Duodenal mucosa (tissue), 2 donors: ENCODE measurements at regions not wholly inside any gene's neighbourhood (a gene's known extent, or its start where the extent isn't known, plus 50 kb on each side); places are given as distances from the start of the nearest gene placed in this dataset.
"Not testable (repeated sequence)": the region's sequence is repeated elsewhere in the genome, so short reads cannot be mapped to it uniquely, and the experiment has no call there.

Source experiments
- H3K27ac ChIP-seq: one replicate; pipeline ENCODE4 v1.7.0; 2013; ENCODE audit warnings: low read depth, low read length
- H3K27me3 ChIP-seq, 2 donors: one replicate each; pipeline ENCODE4 v1.7.0; 2013; ENCODE audit warnings: low read length in 2 of 2, control low read depth in 1 of 2; ENCODE audit not compliant: insufficient read depth in 2 of 2, control insufficient read depth in 1 of 2
- H3K36me3 ChIP-seq, 2 donors: one replicate each; pipeline ENCODE4 v1.7.0; 2013; ENCODE audit warnings: low read length in 2 of 2, control low read depth in 1 of 2; ENCODE audit not compliant: insufficient read depth in 2 of 2, control insufficient read depth in 1 of 2
- H3K4me1 ChIP-seq, 2 donors: one replicate each; pipeline ENCODE4 v1.7.0; 2013; ENCODE audit warnings: low read length in 2 of 2, control low read depth in 1 of 2; ENCODE audit not compliant: insufficient read depth in 2 of 2, control insufficient read depth in 1 of 2
- H3K4me3 ChIP-seq, 2 donors: one replicate each; pipeline ENCODE4 v1.7.0; 2013; ENCODE audit warnings: low read length in 2 of 2, low read depth in 1 of 2
- H3K9ac ChIP-seq, 2 donors: one replicate each; pipeline ENCODE4 v1.7.0; 2013; ENCODE audit warnings: low read length in 2 of 2, low read depth in 1 of 2
- H3K9me3 ChIP-seq, 2 donors: one replicate each; pipeline ENCODE4 v1.7.0; 2013; ENCODE audit warnings: low read length in 2 of 2, control low read depth in 1 of 2; ENCODE audit not compliant: control insufficient read depth in 1 of 2

DNA sequence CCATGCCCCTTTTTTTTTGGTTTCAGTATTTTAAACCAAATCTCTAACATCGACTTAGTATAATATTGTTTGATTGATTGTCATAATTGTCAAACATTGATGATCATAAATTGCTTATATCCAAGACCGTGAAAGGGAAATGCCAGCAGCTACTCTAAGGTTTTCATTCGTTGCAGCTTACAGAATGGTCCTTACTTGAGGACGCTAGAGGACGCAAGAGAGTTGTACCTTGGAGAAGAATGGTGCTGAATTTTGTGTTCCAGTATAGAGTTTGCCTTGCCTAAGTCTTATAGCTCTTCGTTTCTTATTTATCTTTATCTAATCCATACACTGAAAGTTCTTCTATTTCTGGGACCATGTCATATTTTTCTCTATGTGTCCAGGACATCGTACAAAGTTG, 675.6 kb upstream of the DEFB115 start:
- not testable (repeated sequence) for H3K36me3 ChIP-seq, H3K4me3 ChIP-seq, H3K9me3 ChIP-seq, H3K27me3 ChIP-seq, H3K27ac ChIP-seq, H3K4me1 ChIP-seq, H3K9ac ChIP-seq

DNA sequence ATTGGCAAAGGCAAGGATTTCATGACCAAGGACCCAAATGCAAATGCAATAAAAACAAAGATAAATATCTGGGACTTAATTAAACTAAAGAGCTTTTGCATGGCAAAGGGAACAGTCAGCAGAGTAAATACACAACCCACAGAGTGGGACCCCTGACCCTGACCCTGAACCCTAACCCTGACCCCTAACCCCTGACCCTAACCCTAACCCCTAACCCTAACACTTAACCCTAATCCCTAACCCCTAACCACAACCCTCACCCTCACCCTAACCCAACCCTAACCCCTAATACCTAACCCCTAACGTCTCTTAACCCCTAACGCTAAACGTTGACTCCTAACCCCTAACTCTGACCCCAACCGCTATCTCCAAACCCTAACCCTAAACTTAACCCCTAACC, 673.1 kb upstream of the DEFB115 start:
- H3K9me3 ChIP-seq, H3K27me3 ChIP-seq, H3K4me1 ChIP-seq, H3K27ac ChIP-seq, H3K36me3 ChIP-seq, H3K4me3 ChIP-seq, H3K9ac ChIP-seq: not testable (repeated sequence)

DNA sequence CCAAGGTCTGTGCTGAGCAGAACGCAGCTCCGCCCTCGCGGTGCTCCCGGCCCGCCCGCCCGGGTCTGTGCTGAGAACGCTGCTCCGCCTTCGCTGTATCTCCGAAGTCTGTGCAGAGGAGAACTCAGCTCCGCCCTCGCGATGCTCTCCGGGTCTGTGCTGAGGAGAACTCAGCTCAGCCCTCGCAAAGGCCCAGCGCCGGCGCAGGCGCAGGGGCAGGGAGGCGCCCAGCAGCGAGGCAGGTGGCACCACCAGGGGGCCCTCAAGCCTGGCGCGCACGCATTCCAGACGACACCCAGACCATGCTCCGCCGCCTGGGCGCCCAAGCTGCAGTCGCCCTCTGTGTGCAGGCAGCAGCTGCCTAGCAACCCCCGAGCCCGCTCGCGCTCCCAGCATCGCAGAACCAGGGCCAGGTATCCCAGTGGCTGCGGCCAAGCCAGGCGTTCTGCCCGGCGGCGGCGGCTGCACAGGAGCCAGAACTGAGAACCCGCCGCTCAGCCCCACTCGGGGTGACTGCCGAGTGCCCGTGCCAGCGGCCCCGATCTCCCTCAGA, 672.1 kb upstream of the DEFB115 start:
- not testable (repeated sequence) for H3K9me3 ChIP-seq, H3K4me3 ChIP-seq, H3K9ac ChIP-seq, H3K27me3 ChIP-seq, H3K27ac ChIP-seq, H3K4me1 ChIP-seq, H3K36me3 ChIP-seq

DNA sequence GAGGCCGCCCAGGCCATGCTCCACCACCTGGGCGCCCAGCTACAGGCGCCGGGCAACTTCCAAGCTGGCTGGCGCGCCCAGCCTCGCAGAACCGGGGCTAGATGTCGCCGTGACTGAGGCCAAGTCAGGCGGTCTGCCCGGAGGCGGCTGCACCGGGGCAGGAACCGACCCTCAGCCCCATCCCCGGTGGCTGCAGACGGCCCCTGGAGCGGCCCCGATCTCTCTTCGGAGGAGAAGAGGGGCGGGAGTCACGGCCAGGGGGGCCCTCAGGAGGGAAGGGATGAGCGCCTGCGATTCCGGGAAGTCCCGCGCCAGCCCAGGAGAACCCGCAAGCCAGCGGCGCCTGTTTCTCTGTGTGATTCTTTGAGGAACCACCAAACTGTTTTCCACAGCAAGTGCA, 671.3 kb upstream of the DEFB115 start:
- not testable (repeated sequence) for H3K9me3 ChIP-seq, H3K27me3 ChIP-seq, H3K9ac ChIP-seq, H3K4me1 ChIP-seq, H3K4me3 ChIP-seq, H3K36me3 ChIP-seq, H3K27ac ChIP-seq

DNA sequence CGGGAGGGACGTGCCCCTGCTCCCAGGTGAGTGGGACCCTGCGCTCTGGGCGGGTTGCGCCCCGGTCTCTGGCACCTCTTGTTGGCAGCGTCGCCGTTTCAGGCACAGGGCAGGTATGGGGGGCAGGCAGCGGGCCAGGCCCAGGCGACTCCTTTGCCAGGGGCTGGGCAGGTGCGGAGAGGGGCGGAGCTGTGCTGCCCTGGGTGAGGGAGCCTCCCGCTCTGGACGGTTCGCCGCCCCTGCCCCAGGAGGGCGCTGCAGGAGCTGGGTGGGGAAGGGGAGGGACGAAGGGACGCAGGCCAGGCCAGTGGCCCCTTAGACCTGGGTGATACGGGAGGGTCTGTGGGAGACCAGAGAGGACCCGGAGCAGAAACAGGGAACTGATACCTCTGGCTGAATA, 663.9 kb upstream of the DEFB115 start:
- Histone ChIP-seq H3K36me3 (no peaks in the 10 kb centered on the region), H3K4me1 (no peaks in the 10 kb centered on the region), H3K4me3 (no peak overlapping the region), H3K9ac (no peak overlapping the region), H3K27ac (no peak overlapping the region), H3K27me3 (no peaks in the 10 kb centered on the region), H3K9me3 (peaks cover 0 to 4% of the 10 kb centered on the region in 2 donors)

DNA sequence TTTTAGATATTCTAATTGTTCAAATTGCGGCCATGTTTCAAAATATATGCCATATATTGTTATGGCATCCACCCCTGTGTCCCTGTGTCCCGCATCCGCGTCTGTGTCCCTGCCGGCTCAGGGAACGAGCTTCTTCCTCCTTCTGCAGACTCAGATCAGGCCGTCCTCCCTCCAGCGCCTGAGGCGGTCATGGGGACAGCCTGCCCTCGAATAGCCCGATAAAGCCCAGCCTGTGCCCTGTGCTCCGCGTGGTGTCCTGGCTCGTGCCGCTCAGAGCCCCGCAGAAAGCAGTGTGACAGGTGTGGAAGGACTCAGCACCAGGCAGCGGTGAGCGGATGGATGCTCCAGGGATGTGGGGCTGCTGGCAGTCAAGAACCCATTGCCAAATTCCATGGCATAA, 663.4 kb upstream of the DEFB115 start:
- Histone ChIP-seq H3K27me3 (no peaks in the 10 kb centered on the region), H3K4me3 (no peak overlapping the region), H3K36me3 (no peaks in the 10 kb centered on the region), H3K4me1 (no peaks in the 10 kb centered on the region), H3K9ac (no peak overlapping the region), H3K9me3 (peaks cover 0 to 4% of the 10 kb centered on the region in 2 donors), H3K27ac (no peak overlapping the region)

DNA sequence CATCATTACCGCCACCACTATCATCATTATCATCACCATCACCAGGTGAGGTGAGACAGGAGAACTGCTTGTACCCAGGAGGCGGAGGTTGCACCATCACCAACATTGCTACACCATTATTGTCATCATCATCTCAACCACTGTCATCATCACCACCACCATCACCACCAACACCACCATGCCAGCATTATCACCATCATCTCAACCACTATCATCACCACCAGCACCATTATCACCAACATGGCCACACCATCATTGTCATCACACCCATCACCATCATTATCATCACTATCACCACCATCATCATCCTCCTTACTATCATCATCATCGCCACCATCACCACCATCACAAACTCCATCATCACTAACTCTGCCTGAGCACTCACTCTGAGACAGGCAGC, 661.8 kb upstream of the DEFB115 start:
- Histone ChIP-seq H3K9me3 (peaks cover 0 to 4% of the 10 kb centered on the region in 2 donors), H3K36me3 (no peaks in the 10 kb centered on the region), H3K4me1 (no peaks in the 10 kb centered on the region), H3K4me3 (no peak overlapping the region), H3K9ac (no peak overlapping the region), H3K27me3 (no peaks in the 10 kb centered on the region), H3K27ac (no peak overlapping the region)

DNA sequence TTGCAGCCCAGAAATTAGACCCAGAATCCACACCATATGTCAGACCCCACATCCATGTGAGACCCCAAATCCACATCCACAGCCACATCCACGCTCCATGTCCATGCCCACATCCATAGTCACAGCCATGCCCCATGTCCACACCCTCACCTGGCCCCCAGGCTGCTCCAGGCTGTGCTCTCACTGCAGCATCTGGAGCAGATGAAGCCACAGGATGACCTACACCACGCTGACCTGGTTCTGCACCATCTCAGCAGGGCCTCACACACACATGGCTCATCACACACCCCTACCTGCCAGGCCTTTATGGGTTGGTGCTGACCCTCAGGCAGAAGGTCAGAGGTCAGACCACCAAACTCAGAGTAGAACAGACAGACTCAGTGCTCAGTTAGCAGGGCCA, 660.0 kb upstream of the DEFB115 start:
- H3K4me1 ChIP-seq, H3K27ac ChIP-seq, H3K27me3 ChIP-seq, H3K9ac ChIP-seq, H3K9me3 ChIP-seq, H3K36me3 ChIP-seq, H3K4me3 ChIP-seq: not testable (repeated sequence)

DNA sequence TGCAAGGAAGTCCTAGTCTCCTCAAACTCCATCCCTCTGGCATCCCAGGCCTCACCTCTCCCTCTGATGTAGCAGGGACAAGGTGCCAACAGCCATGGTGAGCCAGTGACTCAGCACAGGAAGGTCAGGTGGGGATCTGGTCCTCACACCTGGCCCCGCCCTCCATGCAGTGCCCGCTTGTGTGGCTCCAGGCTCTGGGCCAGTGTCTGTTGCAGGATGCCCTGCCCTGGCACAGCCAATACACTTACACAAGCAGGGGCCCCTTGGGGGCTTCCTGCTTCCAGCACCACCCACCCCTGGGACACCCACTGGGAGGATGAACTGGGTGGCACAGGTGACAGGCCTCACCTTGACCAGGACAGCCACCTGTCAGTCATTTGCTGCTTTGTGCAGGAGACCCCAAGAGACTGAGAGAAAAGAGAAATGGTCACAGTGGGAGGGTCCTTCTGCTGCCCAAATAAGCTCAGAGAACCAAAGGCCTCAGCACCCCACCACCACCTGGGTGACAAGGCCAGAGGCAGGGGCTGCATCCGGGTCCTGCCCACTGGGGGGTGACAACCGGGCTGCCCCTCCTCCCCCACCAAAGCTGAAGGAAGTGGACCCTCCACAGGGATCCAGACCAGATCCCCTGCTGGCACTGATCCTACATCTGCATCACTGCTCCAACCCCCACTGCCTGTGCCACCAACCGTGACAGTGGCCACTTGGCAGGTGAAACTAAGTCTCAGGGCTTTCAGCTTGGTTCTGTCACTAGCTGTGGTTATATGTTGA, 658.8 kb upstream of the DEFB115 start:
- Histone ChIP-seq H3K36me3 (no peaks in the 10 kb centered on the region), H3K4me3 (no peak overlapping the region), H3K9me3 (peaks cover 0 to 4% of the 10 kb centered on the region in 2 donors), H3K27me3 (no peaks in the 10 kb centered on the region), H3K27ac (no peak overlapping the region), H3K4me1 (no peaks in the 10 kb centered on the region), H3K9ac (no peak overlapping the region)

DNA sequence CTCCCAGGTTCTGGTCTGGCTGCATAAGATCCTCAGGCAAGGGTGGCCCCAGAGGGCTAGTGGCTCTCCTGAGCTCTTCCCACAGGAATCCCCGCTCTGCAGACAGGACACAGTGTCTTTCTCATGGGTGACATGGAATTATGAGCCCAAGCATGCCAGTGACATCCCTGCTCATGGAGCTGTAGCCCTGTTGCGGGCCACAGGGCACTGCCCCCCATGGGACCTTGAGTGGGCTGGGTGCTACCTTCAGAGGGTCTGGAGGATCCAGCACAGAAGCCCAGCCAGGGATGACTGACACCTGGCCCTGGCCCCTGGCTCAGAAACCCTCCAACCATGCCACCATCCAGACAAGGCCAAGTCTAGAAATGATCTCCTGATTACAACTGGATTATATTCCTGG, 657.5 kb upstream of the DEFB115 start:
- Histone ChIP-seq H3K27me3 (no peaks in the 10 kb centered on the region), H3K27ac (no peak overlapping the region), H3K36me3 (no peaks in the 10 kb centered on the region), H3K9ac (no peak overlapping the region), H3K4me3 (no peak overlapping the region), H3K4me1 (no peaks in the 10 kb centered on the region), H3K9me3 (peaks cover 0 to 4% of the 10 kb centered on the region in 2 donors)
